Suppressor macrophage treated with lipopolysaccharide for 1 hour (primary cell): ENCODE measurements at regions not wholly inside any gene's neighbourhood (a gene's known extent, or its start where the extent isn't known, plus 50 kb on each side); places are given as distances from the start of the nearest gene placed in this dataset.

Experiments
- DNase-seq, 3 donors: peaks; one replicate each; pipeline ENCODE4 v3.0.0-alpha.2; 2020 to 2022

DNA sequence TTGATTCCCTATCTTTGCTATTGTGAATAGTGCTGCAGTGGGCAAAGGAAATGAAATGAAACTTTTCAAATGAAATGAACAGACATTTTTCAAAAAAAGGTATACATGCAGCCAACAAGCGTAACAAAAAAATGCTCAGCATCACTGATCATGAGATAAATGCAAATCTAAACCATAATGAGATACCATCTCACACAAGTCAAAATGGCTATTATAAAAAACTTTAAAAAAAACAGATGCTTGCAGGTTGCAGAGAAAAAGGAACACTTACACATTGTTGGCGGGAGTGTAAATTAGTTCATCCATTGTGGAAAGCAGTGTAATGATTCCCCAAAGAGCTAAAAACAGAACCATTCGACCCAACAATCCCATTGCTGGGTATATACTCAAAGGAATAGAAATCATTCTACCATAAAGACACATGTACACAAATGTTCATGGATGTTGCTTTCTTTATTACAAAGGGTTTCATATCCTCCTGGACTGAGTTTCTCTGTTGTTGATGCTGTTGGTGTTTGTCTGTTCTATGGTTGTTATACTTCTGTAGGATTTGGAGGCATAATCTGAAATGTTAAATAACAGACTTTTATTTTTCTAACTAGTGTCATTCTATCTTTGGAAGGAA, 99.3 kb upstream of the SOX9 start:
- no peak for DNase-seq

DNA sequence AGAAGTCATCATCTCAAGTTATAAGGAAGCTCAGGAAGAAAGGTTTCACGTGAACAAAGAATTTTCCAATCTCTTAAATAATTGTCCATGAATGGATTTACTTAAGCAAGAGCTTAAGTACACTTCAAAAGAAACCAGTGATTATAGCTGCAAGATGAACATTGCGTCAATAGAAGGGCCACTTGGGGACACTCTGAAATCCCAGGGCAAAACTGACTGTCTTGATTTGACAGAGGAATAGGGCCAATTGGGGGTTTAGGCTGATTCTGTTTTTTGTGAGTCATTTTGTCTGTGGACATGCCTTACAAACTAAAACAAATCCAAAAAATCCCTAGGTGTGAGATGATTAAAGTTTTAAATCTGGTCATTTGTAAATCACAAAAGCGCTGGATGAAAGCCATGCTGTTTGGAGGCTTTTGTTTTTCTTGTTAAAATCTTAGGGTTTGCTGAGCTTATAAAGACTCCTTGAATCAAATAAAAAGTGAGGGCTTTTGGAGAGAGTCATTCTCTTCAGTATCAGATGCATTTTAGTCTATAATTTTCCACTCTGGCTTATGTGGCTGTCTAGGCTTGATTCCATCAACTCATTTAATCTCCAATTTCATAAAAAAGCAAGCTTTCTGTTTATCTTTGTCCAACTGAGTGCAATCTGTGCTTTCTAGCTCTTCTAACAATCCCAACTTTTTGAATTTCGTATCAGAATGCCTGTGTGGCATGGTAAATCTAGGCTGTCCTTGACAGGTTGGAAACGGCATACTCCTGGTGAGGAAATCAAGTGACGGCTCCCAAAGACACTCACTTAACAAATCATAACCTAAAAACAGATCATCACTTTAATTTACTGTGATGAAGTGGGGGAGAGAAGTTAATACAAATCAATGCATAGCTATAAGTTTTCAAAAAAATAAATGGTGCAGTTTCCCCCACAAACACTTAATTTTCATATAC, 98.2 kb upstream of the SOX9 start:
- no peak for DNase-seq

DNA sequence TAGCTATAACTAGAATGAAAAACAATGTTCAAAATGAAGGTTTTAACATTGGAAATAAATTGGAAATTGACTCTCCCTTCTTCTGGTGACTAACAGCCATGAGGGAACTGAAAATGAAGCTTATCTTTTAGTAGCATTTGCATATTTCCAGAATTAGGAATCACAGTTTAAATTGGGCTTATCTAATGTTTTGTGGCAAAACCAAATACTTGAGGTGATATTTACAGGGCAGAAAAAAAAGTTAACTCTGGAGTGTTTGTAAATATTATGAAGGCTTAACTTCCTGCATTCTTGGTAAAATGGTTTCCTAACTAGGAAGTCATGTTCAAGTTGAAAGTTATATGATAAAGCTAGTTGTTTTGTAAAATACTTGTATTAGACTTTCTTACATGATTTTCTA, 96.4 kb upstream of the SOX9 start:
- no peak for DNase-seq

DNA sequence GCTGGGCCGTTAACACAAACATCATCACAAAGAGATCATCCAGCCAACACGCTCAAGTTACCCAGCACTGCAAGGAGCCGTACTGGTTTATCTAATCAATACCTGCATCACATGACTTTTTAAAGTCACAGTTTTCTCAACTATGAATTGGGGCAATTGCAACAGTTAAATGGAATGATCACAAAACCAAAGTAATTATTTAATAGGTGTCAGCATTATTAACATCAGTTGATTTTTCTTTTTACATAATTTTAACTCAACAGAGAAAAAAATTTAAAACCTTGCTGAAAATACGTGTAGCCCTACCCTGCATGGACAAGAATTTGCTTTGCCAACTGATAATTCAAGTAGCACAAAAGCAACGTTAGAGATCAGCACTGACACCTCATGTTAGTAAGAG, 95.7 kb upstream of the SOX9 start:
- no peak for DNase-seq

DNA sequence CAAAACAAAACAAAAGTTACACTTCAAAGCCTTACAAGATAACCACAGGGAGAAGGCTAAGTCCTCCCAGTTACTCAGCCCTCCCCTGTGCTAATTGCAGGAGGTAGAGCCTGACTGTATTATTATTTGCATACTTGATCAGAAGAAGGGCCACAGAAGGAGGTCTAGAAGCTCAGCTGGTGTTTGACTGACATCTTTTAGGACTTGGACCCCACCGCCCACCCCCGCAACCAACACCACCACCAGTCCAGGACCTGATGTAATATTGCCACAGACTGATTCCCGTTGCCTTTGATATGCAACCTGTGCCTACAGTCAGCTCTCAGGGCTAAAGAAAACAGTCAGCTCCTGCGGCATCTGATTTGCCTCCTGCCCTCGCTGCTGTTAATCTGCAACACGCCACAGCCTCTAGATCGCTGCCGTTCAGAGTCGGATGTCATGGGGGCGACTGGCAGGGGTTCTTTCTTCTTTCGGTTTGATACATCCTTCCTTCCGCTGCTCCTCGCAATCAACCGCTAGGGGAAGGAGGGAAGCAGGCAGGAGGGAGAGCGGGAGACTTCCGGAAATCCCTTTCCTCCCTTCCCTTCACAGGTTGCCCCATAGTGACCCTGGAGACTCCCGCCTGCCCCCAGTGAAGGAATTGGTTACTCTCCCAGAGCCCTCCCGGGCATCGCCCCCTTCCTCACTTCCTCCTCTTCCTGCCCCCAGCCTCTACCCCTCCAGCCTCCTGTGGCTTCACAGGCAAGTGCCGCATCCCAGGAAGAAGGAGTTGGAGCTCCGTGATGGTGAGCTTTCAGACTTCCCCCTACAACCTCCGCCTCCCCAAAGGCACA, 90.5 kb upstream of the SOX9 start:
- DNase-seq: no peak

DNA sequence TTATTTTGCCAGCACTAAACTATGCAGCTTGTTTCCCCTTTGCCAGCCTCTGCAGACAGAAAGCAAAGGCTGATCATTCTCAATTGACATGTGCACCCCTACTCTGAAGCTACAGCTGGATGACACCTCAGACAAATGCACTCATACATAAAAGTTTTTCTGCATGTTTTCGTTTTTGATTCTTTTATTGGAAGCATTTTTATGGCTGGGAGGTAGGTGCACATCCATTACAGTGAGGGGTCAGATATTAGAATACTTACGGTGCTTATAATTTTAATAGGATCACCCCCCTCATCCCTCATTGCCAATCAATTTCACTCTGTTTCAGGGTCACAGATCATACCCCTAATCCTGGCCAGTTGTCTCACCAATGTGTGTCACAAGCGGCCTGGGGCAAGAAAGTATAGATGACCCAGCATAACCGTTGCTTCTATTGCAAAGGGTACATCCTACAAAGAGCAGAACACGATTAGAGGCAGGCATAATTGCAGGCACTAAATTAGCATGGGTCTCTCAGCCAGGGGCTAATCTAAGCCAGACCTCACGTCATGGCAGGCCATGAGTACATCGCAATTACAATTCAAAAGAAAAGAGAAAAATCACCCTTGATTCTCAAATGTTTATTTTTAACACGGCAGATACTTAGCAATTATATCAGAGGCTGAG, 89.5 kb upstream of the SOX9 start:
- DNase-seq: no peak

DNA sequence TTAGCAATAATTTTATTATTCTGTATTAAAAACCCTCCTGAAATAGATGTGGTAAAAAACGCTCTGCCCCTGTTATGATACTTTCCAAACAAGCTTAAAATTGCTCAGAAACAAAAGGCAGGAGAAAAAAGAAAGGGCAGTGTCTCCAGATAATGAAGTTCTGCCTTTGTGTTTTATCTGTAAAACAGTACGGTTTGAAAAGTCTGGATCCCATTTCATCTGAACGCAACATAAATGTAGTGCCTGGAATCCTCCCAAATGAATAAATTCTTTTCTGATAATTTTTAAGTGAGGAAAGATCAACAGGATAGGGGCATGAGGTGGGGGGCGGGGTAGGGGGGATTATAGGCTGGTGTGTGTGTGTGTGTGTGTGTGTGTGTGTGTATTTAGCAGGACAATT, 87.5 kb upstream of the SOX9 start:
- no peak for DNase-seq

DNA sequence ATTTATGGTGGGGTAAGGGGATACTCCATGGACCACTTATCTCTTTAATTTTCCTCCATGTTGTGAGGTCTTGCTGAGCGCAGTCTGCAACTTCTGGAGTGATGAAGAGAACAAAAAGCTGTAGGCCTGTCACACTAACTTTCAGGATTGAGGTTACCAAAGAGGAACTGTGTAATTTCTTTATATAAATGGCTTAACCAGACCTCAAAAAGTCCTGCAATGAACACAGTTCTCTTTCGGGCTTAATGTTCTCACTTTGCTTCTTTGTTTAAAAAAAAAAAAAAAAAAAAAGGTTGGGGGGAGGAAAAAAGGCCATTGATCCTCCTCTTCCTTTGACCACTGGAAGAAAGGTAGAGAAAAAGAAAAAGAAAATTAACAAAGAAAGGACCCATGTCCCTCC, 86.8 kb upstream of the SOX9 start:
- no peak for DNase-seq

DNA sequence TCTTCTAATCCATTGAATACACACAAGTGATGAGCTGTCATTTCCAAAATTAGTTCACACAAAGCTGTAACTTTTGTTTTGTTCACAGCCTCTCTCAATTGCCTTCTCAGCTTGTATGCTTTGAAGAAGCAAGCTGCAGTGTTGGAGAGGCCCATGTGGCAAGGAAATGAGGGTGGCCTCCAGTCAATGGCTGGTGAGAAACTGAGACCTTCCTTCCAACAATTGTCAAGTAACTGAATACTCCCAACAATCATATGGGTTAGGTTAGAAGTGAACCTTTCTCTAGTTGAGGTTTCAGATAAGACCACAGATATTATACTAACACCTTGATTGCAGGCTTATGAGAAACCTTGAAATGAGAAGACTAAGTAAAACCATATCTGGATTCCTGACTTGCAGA, 82.4 kb upstream of the SOX9 start:
- no peak for DNase-seq

DNA sequence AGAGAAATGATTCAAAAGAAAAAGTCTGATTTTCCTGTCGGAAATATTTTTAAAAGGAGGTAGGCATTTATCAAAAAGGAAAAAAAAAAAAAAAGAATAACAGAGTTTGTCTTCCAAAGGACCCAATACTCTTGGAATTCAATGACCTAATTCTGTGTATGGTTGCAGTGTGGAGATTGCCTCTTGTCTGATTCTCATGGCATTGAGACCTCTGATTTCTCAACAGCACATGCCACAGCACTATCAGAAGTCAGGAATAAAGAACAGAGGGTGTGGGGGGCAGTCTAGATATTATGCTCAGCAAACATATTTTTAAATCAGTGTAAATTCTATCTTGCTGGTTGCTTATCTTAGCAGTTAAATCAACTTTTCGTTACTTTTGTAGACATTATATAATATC, 81.3 kb upstream of the SOX9 start:
- DNase-seq: no peak

DNA sequence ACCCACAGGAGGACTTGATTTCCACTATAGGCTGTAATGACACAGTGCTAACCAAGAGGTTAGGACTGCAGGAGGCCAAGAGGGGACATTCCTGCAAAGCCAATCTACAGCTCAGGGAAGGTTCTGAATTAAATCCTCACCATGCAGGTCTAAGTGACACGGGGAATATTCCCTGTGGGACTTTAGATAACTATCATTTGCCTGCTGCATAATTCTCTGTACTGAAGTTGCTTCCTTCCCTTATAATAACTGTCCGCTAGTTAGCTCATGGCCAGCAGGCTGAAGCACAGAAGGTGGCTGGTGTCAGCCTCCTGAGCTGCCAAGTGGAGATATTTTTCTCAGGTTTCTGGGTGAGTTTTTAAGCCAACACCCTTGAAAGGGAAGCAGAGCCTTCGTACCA, 74.6 kb upstream of the SOX9 start:
- DNase-seq: no peak

DNA sequence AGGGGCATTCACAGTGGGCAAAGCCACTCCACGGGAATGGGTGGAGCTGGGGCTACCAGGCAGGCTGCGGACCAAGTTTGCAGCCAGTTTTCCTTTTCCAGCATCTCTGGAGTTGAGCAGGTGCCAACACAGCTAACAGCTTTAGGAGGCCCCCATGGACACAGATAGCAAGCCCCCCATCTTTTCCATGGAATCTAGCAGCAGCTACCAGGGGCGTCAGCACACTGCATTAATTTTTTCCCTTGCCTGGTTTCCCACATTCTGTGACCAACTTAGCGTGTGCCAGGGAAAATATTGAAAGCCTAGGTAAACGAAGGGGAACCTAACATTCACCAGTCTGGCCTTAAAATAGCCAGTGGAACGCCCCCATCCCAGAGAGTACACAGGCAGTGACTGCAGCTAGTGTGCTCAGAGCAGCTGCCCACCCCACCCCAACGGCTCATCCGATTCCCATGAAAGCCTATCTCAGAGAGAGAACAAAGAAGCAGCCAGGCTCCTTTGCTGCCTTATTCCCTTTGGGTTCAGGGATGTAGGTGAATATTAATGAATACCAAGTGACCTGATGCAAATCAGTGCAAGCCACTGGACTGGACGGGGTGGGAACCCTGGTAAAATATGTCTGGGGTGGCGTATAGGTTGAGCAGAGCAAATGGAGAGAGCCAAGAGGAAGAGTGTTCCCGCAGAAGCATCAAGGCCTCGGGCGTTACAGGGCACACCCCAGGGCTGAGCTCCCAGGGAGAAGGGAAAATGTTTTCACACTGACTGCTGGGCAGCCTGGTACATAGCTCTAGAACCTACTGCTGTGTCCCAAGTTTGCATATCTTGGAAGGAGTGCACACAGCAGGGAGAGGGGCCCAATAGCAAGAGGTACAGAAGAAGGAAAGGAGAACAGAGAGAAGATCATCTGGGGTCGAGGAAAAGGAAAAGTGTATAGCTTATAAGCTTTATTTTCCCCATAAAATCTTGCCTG, 73.9 kb upstream of the SOX9 start:
- no peak for DNase-seq

DNA sequence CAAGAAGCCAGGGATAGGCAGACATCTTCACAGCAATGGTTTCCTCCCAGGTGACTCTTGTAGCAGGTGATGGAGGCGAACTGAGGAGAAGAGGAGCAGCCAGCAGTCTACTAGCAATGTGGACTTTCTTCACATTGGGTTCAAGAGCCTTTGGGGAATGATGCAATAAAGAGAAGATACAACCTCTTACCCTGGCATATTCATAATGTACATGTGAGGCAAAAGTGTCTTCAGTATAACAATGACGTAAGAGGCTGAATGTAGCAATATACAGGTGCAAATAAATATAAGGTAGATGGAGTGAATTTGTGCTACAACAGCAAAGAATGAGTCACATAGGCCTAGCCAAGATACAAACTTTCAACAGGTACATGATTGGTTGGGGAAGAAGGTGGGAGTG, 70.9 kb upstream of the SOX9 start:
- DNase-seq: no peak

DNA sequence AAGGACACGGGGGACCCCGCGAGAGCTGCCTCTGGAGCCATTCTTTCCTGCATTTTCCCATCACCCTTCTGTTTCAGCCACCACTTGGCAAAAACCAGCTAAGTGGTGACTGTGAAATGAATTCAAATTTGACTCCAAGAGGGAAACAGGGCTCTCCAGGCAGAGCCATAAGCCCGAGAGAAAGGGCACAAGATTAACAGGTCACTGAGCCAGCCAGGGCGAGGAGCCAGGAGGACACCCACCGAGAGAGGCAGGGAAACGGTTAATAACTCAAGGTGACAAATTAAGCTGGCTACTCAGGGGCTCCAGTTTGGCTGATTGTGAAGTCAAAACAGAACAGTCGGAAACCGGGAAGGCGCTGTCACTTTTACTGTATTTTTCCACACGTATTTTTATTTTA, 67.8 kb upstream of the SOX9 start:
- DNase-seq: no peak

DNA sequence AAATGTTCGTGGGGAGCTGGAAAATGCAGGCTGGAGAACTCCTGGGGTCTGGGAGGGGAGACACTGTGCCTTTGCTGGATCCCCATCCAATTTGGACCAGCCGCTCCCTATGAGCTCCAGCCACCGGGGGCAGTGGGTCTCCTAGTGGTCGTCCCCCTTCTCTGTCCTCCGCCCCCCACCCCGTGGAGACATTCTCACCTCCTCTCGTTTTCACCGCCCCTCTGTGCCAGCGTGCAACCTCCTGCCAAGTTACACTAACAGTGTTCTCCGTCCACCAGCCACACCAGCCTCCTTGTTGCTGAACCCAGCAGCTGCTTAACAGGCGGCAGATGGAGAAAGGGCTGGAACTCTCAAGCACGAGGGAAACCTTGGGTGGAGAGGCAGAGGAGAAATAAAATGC, 67.4 kb upstream of the SOX9 start:
- DNase-seq: no peak

DNA sequence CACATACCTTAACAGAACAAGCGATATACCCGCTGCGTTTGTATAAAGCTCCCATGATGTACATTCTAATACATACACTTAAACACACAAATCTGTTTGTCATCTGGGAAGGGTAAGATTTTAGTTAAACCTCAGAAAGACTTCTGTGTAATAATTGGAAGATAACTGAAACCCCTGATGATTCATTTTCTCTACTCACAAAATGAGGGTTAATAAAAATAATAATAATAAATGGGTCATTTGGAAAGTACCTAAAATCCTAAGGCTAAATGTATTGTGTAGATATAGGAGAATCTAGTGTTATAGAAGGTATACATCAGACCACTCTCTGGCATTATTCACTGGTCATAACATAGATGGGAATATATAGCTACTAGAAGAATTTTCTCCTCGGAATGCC, 64.7 kb upstream of the SOX9 start:
- no peak for DNase-seq

DNA sequence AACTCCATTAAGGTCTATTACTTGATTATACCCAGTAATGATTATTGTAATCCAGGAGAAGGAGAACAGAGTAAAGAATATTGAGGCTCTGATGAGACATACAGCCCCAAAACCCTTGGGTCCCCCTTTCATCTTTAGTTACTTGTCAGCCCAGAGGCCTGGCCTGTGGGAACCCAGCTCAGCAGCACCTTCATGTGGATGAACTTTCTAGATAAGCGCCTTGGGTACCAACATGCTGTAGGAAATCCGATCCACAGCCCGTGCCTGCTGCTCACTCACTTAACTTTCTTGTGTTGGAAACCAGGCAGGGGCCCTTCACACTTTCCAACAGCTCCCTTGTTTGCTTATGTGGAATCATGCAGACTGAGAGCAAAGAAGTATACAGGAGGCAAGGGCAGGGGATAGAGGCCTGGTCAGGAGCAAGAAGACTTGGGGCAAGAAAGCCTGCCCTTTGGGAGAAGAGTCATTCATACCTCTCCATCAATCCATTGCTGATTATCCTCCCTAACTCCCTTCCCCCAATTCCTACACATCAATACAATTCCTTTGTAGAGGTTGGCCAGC, 64.0 kb upstream of the SOX9 start:
- DNase-seq: no peak

DNA sequence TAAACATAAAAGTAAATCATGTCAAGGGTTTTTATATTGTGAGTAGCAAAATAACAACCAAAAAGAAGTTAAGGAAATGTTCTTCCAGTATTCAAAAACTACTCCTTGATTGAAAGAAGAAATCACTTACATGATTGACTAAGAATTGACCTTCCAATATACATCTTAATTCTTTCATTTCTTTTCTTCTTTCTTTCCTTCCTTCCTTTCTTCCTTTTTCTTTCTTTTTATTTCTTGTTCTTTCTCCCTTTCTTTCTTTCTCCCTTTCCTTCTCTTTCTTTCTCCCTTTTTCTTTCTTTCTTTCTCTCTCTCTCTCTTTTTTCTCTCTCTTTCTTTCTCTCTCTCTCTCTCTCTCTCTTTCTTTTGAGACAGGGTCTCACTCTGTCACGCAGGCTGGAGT, 60.7 kb upstream of the SOX9 start:
- DNase-seq: no peak

DNA sequence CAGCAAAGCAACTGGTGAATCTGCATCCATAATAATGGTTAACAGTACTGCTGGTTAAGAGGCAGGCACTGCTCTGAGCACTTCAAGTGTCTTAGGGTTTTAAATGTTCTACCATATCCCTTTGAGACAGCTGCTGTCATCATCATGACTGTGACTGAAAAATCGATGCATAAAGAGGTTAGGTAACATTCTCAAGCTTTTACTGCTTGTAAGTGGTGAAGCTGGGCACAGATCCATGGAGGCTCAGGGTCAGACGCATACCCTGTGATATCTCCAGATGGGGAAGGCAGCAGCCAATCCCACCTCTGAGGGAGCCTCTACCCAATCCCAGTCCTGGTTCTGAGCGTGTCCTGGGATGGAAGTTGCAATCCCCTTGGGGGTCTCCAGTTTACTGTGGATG, 57.6 kb upstream of the SOX9 start:
- no peak for DNase-seq

DNA sequence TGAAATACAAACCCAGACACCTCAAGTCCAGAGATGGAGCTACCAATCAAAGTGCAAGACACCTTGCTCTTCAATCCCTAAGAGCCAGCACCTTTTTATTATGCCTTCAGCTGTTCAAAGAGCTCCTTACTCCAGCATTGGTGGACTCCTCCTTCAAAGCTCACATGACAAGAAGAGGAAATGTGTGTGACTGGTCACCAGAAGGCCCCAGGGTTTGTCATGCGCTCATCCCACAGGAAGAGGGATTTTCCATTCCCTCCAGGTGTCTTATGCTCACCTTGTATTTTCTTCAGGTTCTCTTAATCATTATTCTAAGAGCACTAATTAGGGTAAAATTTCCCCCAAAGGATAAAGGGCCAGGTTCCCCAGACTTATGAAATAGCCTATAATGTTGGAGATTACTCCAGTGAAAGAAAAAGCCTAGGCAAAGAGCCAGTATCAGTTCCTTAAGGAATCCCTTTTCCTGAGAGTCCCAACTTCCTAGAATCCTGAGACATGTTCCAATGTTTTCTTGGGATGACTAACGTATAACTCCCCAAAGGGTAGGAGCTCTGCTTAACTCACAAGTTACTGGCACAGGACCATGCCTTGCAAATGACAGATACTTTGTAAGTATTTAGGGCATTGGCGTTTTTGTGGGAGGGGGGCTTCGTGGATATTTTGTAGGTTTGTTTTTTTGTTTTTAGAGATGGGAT, 56.9 kb upstream of the SOX9 start:
- DNase-seq: no peak

DNA sequence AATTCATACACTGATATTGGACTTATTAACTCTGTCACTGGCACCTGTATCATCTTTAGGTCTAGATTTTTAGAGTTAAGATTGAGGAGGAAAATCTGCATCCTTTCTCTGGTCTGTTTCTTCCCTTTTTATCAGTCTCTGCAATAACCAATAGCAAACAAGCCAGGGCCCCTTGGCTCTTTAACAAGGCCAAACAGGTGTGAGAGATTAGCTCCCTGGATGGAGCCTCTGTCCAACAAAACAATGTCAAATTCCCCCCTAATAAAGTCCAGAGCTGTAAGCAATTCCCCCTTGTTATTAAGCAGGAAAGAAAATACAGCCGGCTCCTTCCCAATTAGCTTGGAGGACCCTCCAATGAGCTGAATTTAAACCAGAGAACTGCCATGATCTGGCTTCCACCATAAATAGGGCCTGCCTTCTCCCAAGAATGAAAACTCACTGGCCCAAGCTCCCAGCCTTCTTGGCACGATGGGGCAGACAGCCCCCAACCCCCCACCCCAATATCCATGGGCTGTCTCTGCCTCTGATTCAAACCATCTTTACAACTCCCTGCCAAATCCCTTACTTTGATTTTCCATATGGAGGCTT, 56.1 kb upstream of the SOX9 start:
- no peak for DNase-seq
